ENCODE measurements at regions not wholly inside any gene's neighbourhood (a gene's known extent, or its start where the extent isn't known, plus 50 kb on each side); places are given as distances from the start of the nearest gene placed in this dataset.

GRCh38 chr5:155866971-155867370, 460.0 kb upstream of the SGCD start:
- H3K4me3 ChIP-seq: no peak overlapping the region
- no peaks in the 10 kb centered on the region for H3K4me1 ChIP-seq
- no peaks in the 10 kb centered on the region for H3K9me3 ChIP-seq
- no peak for TF ChIP-seq POLR2AphosphoS5 (IDR thresholded peaks at IDR 0.05)
- TF ChIP-seq CTCF (IDR thresholded peaks at IDR 0.05 in 8 of 11, conservative IDR thresholded peaks at IDR 0.05 in 3 of 11): no peak
- no peak for TF ChIP-seq POLR2A (IDR thresholded peaks at IDR 0.05)
- DNase-seq: no peak
- 63 to 78% (median 72%) methylated on average over 3 of the region's 3 CpGs for WGBS, 5 donors
- no peaks in the 10 kb centered on the region for H3K36me3 ChIP-seq
- no peaks in the 10 kb centered on the region for H3K27me3 ChIP-seq (replicated peaks in 1 of 7)
- H3K27ac ChIP-seq: no peak overlapping the region
- intact Hi-C loops (cut with DNase I; ENCODE audit: low total_unique reads): no loop called here

GRCh38 chr5:155867522-155868088, 459.4 kb upstream of the SGCD start:
- TF ChIP-seq POLR2AphosphoS5 (IDR thresholded peaks at IDR 0.05): no peak
- TF ChIP-seq CTCF (IDR thresholded peaks at IDR 0.05 in 8 of 11, conservative IDR thresholded peaks at IDR 0.05 in 3 of 11): no peak
- WGBS, 5 donors: 62 to 85% (median 75%) methylated on average over 2 of the region's 2 CpGs

GRCh38 chr5:155870636-155871035, 456.3 kb upstream of the SGCD start:
- no peak for DNase-seq
- TF ChIP-seq POLR2A (IDR thresholded peaks at IDR 0.05) (no peak), CTCF (IDR thresholded peaks at IDR 0.05 in 8 of 11, conservative IDR thresholded peaks at IDR 0.05 in 3 of 11) (no peak), POLR2AphosphoS5 (IDR thresholded peaks at IDR 0.05) (no peak)
- WGBS, 5 donors: 78 to 86% (median 79%) methylated on average over 7 of the region's 7 CpGs
- intact Hi-C loops (cut with DNase I; ENCODE audit: low total_unique reads): no loop called here
- Histone ChIP-seq H3K4me3 (no peak overlapping the region), H3K27ac (no peak overlapping the region), H3K36me3 (no peaks in the 10 kb centered on the region), H3K27me3 (replicated peaks in 1 of 7) (no peaks in the 10 kb centered on the region), H3K9me3 (no peaks in the 10 kb centered on the region), H3K4me1 (no peaks in the 10 kb centered on the region)

More at GRCh38 chr5:155867522-155868088, 459.4 kb upstream of the SGCD start:
- H3K9me3 ChIP-seq: no peaks in the 10 kb centered on the region
- no peaks in the 10 kb centered on the region for H3K4me1 ChIP-seq
- DNase-seq: no peak
- no peaks in the 10 kb centered on the region for H3K36me3 ChIP-seq
- no peak overlapping the region for H3K4me3 ChIP-seq
- intact Hi-C loops (cut with DNase I; ENCODE audit: low total_unique reads): no loop called here
- H3K27ac ChIP-seq: no peak overlapping the region
- H3K27me3 ChIP-seq (replicated peaks in 1 of 7): no peaks in the 10 kb centered on the region

GRCh38 chr5:155871623-155872022, 455.3 kb upstream of the SGCD start:
- TF ChIP-seq CTCF (IDR thresholded peaks at IDR 0.05 in 8 of 11, conservative IDR thresholded peaks at IDR 0.05 in 3 of 11) (no peak), POLR2AphosphoS5 (IDR thresholded peaks at IDR 0.05) (no peak), POLR2A (IDR thresholded peaks at IDR 0.05) (no peak)
- no peaks in the 10 kb centered on the region for H3K27me3 ChIP-seq (replicated peaks in 1 of 7)
- H3K9me3 ChIP-seq: no peaks in the 10 kb centered on the region
- H3K36me3 ChIP-seq: no peaks in the 10 kb centered on the region
- intact Hi-C loops (cut with DNase I; ENCODE audit: low total_unique reads): no loop called here
- DNase-seq: no peak
- no peak overlapping the region for H3K4me3 ChIP-seq
- no peak overlapping the region for H3K27ac ChIP-seq
- 52 to 67% (median 56%) methylated on average over 2 of the region's 2 CpGs for WGBS, 5 donors
- H3K4me1 ChIP-seq: no peaks in the 10 kb centered on the region

All from spleen (tissue), 11 donors.